WERI-Rb-1 (cell line): ENCODE measurements at regions not wholly inside any gene's neighbourhood (a gene's known extent, or its start where the extent isn't known, plus 50 kb on each side); places are given as distances from the start of the nearest gene placed in this dataset.

Experiments used
- DNase-seq: peaks from one replicate; pipeline ENCODE4 v3.0.0-alpha.2; 2020
- H3K27ac ChIP-seq: fragments of 250-450 bp; sonication (Bioruptor Pico); 2 replicates; pipeline ENCODE4 v1.5.1; 2020; ENCODE audit warnings: mild to moderate bottlenecking, moderate library complexity
- H3K27me3 ChIP-seq: fragments of 250-450 bp; sonication (Bioruptor Pico); 2 replicates; pipeline ENCODE4 v1.5.1; 2021; ENCODE audit warnings: mild to moderate bottlenecking, low read depth, moderate library complexity; ENCODE audit not compliant: insufficient read depth, severe bottlenecking
- H3K36me3 ChIP-seq: fragments of 250-450 bp; sonication (Bioruptor Pico); 2 replicates; pipeline ENCODE4 v1.5.1; 2020; ENCODE audit warnings: mild to moderate bottlenecking, moderate library complexity
- H3K4me3 ChIP-seq: 2 replicates; pipeline ENCODE4 v1.5.1; 2011; ENCODE audit warnings: low read depth, mild to moderate bottlenecking, control low read depth, low read length
- H3K9me3 ChIP-seq: fragments of 250-450 bp; sonication (Bioruptor Pico); 2 replicates; pipeline ENCODE4 v1.5.1; 2021; ENCODE audit warnings: mild to moderate bottlenecking, moderate library complexity; ENCODE audit not compliant: severe bottlenecking
- TF ChIP-seq, protein P1 (sequence below): IDR thresholded peaks from 2 replicates; pipeline ENCODE4 v1.5.1; 2011; ENCODE audit warnings: low read depth, mild to moderate bottlenecking, control low read depth, inconsistent platforms, low read length

DNA sequence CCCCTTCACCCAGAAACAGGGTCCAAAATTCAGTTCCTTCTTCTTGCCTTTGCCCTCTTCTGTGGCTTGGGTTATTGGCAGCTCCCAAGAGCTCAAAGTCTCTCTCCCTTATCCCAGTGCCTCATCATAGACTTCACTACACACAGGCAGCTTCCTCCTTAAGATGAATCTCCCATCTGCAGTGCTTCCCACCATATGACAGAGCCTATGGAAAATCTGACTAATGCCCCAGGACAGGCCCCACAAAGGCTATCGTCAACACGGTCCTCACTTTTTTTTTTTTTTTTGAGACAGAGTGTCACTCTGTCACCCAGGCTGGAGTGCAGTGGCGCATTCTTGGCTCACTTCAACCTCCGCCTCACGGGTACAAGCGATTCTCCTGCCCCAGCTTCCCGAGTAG lies 194.1 kb downstream of the MEX3B start:
- Histone ChIP-seq H3K36me3 (no peaks in the 10 kb centered on the region), H3K9me3 (no peaks in the 10 kb centered on the region), H3K27ac (no peak overlapping the region), H3K4me3 (no peak overlapping the region), H3K27me3 (no peaks in the 10 kb centered on the region)
- no peak for DNase-seq
- TF ChIP-seq, protein P1, sequence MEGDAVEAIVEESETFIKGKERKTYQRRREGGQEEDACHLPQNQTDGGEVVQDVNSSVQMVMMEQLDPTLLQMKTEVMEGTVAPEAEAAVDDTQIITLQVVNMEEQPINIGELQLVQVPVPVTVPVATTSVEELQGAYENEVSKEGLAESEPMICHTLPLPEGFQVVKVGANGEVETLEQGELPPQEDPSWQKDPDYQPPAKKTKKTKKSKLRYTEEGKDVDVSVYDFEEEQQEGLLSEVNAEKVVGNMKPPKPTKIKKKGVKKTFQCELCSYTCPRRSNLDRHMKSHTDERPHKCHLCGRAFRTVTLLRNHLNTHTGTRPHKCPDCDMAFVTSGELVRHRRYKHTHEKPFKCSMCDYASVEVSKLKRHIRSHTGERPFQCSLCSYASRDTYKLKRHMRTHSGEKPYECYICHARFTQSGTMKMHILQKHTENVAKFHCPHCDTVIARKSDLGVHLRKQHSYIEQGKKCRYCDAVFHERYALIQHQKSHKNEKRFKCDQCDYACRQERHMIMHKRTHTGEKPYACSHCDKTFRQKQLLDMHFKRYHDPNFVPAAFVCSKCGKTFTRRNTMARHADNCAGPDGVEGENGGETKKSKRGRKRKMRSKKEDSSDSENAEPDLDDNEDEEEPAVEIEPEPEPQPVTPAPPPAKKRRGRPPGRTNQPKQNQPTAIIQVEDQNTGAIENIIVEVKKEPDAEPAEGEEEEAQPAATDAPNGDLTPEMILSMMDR, result no peak

DNA sequence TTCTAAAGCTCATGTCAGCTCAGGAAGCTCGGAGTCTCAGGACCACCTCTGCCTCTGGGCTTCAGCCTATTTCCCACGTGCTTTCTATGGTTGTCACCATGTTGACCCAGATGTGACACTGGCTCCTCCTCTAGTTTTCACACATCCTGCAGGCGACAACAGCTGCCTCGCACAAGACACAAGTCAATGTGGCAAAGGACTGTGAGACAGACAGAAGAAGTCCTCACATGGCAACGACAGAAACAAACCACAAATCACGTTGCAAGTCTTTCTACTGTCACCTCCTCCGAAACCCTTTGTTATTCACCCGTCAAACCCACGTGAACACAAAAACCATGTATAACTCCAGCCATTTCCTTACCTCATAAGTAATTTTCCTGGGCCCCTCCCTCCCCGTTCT lies 194.5 kb downstream of the MEX3B start:
- no peak for DNase-seq
- Histone ChIP-seq H3K4me3 (no peak overlapping the region), H3K27me3 (no peaks in the 10 kb centered on the region), H3K9me3 (no peaks in the 10 kb centered on the region), H3K27ac (no peak overlapping the region), H3K36me3 (no peaks in the 10 kb centered on the region)
- TF ChIP-seq, protein P1, result no peak

DNA sequence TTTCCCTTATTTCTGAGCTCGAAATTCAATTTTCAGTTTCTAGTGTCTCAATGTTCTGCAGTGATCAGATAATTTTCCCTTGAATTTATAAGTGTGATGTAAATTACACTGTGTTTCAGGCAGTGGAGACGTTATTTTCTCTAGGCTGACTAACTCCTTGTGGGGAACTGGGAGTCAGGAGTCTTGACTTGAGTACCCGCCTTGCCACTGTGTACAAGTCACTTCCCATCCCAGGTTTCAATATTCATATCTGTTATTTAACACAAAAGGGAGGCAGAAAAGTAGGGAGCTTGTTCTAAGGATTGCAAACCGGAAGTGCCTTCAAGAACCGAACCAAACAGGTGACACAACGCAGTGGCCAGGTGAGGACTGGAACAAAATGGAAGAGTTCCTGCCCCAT lies 196.5 kb downstream of the MEX3B start:
- Histone ChIP-seq H3K27ac (no peak overlapping the region), H3K27me3 (no peaks in the 10 kb centered on the region), H3K36me3 (no peaks in the 10 kb centered on the region), H3K9me3 (no peaks in the 10 kb centered on the region), H3K4me3 (no peak overlapping the region)
- TF ChIP-seq, protein P1, result no peak
- DNase-seq, result no peak

DNA sequence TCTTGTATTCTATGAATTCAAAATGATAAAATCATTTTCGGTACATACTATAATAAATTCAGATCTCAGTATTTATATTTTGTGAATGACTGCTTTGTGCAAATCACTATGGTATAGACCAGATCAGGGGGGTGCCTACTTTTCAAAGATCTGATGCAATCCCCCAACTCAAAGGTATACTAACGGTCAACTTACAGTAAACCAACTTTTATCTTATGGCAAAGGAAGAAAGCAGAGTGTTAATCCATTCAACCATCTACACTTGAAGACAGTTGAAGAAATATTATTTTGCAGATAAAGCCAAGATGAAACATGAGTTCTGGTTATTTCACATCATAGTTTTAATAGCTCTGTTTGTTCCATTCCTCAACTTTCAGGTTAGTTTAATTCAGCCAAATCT lies 197.1 kb downstream of the MEX3B start:
- TF ChIP-seq, protein P1, result no peak
- Histone ChIP-seq H3K36me3 (no peaks in the 10 kb centered on the region), H3K9me3 (no peaks in the 10 kb centered on the region), H3K4me3 (no peak overlapping the region), H3K27me3 (no peaks in the 10 kb centered on the region), H3K27ac (no peak overlapping the region)
- DNase-seq, result no peak

DNA sequence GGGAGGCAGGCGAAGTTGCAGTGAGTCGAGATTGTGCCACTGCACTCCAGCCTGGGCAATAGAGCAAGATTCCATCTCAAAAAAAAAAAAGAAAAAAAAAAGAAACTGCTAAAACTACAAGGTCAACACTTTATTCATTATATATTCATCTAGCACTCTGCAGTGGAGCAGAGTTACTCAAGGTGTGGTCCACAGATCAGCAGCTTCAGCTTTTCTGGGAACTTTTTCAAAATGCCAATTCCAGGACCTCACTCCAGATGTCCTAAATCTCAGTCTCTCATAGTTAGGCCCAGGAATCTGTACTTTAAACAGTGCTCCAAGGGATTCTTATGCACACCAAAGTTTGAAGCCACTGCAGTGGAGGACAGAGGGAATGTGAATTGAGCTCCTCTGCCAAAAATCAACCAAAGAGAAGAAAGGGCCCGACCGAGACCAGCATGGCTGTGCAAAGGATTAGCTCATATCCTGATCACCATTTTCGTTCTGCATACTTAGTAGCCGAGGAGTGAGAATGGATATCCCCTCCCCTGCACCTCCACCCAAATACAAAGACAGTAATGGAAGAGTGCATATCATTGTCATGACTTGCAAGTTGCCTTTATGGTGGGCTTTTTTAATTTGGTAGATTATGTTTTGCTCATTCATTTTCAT lies 201.9 kb downstream of the MEX3B start:
- TF ChIP-seq, protein P1, result no peak
- Histone ChIP-seq H3K9me3 (no peaks in the 10 kb centered on the region), H3K4me3 (no peak overlapping the region), H3K27me3 (no peaks in the 10 kb centered on the region), H3K27ac (no peak overlapping the region), H3K36me3 (no peaks in the 10 kb centered on the region)
- no peak for DNase-seq

DNA sequence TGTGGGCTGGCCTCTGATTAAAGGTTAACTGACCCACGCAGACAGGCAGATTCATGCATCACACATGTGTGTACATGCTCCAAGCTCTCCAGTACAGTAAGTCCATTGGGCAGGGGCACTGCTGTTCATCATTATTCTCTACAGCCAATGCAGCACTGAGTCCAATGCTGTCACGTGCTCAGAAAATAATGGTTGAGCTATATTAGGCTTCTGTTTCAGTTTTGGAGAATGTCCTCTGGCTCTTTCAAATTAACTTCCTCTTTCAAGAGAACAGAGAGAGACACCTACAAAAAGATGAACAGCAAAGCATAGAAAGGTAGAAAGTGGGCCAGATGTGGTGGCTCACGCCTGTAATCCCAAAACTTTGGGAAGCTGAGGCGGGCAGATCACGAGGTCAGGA lies 202.6 kb downstream of the MEX3B start:
- Histone ChIP-seq H3K9me3 (no peaks in the 10 kb centered on the region), H3K27me3 (no peaks in the 10 kb centered on the region), H3K4me3 (no peak overlapping the region), H3K36me3 (no peaks in the 10 kb centered on the region), H3K27ac (no peak overlapping the region)
- no peak for DNase-seq
- TF ChIP-seq, protein P1, result no peak
